NB4 (cell line): ENCODE measurements at regions not wholly inside any gene's neighbourhood (a gene's known extent, or its start where the extent isn't known, plus 50 kb on each side); places are given as distances from the start of the nearest gene placed in this dataset.

Experiments
- DNase-seq: peaks from one replicate; pipeline ENCODE4 v3.0.0; 2010; ENCODE audit warnings: low read depth
- H3K4me3 ChIP-seq: one replicate; pipeline ENCODE4 v1.5.1; 2011; ENCODE audit warnings: mild to moderate bottlenecking, low read depth, low read length, moderate library complexity
- CTCF ChIP-seq: IDR thresholded peaks from one replicate; pipeline ENCODE4 v1.5.1; 2012; ENCODE audit warnings: low read depth, low read length
- MAX ChIP-seq: IDR thresholded peaks from 2 replicates; pipeline ENCODE4 v1.6.1; 2011; ENCODE audit warnings: low read depth, low read length
- MYC ChIP-seq: IDR thresholded peaks from 2 replicates; pipeline ENCODE4 v1.6.1; 2011; ENCODE audit warnings: low read depth, low read length
- POLR2A ChIP-seq: IDR thresholded peaks from 2 replicates; pipeline ENCODE4 v1.6.1; 2011; ENCODE audit warnings: mild to moderate bottlenecking; ENCODE audit not compliant: insufficient read length; ENCODE audit errors: extremely low read depth

- H3K4me3 ChIP-seq = no peak overlapping the region
- no peak for TF ChIP-seq POLR2A
- TF ChIP-seq CTCF = no peak
- TF ChIP-seq MAX = no peak
- TF ChIP-seq MYC = no peak
- DNase-seq = peak; percentile 2
Observed at GRCh38 chr13:65907666-65908525, 1322.2 kb downstream of the PCDH9 start.

GRCh38 chr13:65901723-65902122 lies 1328.4 kb downstream of the PCDH9 start:
- DNase-seq = no peak
- TF ChIP-seq POLR2A = no peak
- TF ChIP-seq MYC = no peak
- TF ChIP-seq MAX = no peak
- no peak for TF ChIP-seq CTCF

GRCh38 chr13:65894049-65894448 lies 1336.1 kb downstream of the PCDH9 start:
- TF ChIP-seq CTCF = no peak
- no peak for TF ChIP-seq MYC
- TF ChIP-seq POLR2A = no peak
- no peak for TF ChIP-seq MAX
- H3K4me3 ChIP-seq = no peak overlapping the region
- DNase-seq = no peak

More at GRCh38 chr13:65901723-65902122, 1328.4 kb downstream of the PCDH9 start:
- H3K4me3 ChIP-seq = no peak overlapping the region

GRCh38 chr13:65892859-65893258 lies 1337.3 kb downstream of the PCDH9 start:
- no peak for TF ChIP-seq MYC
- TF ChIP-seq MAX = no peak
- no peak for TF ChIP-seq CTCF
- TF ChIP-seq POLR2A = no peak
- no peak for DNase-seq
- no peak overlapping the region for H3K4me3 ChIP-seq

- H3K4me3 ChIP-seq = no peak overlapping the region
- TF ChIP-seq CTCF = no peak
- no peak for TF ChIP-seq POLR2A
- TF ChIP-seq MAX = no peak
- no peak for TF ChIP-seq MYC
- DNase-seq = no peak
Observed at GRCh38 chr13:65889368-65889767, 1340.8 kb downstream of the PCDH9 start.
